ENCODE measurements at regions not wholly inside any gene's neighbourhood (a gene's known extent, or its start where the extent isn't known, plus 50 kb on each side); places are given as distances from the start of the nearest gene placed in this dataset.

DNA sequence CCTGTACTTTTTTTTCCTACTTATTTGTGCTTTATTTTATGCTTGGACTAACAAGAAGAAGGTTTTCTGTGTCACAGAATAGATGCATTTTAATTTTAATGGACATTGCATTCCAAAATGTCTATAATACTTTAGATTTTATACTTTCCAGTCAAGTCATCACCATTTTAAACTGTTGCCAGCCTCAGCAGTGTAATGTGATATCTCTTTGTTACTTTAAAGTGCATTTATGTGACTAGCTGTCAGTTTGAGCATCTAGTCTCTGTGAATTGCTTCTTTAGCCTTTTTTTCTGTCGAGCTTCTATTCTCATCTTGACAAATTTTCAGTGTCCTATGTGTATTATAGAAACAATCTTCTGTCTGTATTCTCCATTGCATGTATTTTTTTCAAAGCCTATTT is 511.4 kb upstream of the CBLB start:
- H3K36me3 ChIP-seq (ENCODE audit: control insufficient read depth, insufficient read depth, low read length) = no peaks in the 10 kb centered on the region
- no CpG with 5 or more reads among the region's 1 CpG for WGBS, 2 experiments (ENCODE audit: insufficient coverage in 2 of 2)
- no peak overlapping the region for H3K4me3 ChIP-seq (ENCODE audit: extremely low read depth, insufficient read depth, low read length, poor library complexity, severe bottlenecking)
- H3K4me1 ChIP-seq (ENCODE audit: control insufficient read depth, insufficient read depth, low read length, poor library complexity, severe bottlenecking) = no peaks in the 10 kb centered on the region
- H3K27ac ChIP-seq (ENCODE audit: low read depth, low read length, severe bottlenecking) = no peak overlapping the region
- H3K9me3 ChIP-seq (ENCODE audit: control insufficient read depth, low read length) = no peaks in the 10 kb centered on the region

DNA sequence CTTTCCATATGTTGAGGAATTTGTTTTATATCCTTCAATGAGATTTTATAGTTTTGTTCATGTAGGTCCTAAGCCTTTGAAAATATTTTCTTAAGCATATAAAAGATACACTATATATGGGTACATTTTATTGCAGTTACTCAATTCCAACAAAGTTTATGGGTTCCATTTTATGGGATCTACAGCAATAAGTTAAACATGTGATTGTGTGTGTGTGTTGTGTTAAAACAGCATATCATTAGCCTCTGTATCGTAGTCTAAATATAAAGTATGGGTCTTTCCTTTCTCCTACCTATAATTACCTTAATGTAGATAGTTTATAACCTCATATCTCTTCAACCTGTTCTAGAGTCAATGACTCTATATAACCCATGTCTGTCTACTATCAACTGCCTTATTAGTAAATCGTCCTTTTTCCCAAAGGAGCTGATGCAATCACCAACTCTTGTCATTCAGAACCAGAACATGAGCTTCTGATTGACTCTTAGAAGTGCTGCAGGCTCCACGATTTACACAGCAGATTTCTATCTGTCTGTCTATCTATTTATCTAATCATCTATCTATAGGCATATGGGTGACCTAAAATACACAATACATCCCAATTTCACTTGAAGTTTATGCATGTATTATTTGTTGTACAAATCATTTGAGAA is 512.6 kb upstream of the CBLB start:
- H3K4me1 ChIP-seq (ENCODE audit: control insufficient read depth, insufficient read depth, low read length, poor library complexity, severe bottlenecking) = no peaks in the 10 kb centered on the region

DNA sequence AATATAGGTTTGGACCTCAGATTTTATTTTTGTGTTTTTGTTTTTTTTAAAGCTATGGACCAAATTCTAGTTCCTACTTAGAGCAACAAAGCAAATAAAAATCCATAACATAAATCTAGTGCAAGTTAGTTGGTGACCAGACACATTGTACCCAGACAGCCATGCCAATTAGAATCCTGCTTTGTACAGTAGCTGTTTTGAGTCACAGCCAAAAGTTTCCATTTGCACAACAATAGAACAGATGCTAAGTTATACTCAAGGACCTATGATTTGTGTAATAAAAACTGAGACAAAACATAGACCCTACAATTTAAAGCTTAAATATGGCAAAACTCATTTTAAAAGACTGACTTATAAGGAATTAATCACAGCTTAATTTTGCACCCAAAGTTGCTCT is 513.1 kb upstream of the CBLB start:
- Histone ChIP-seq H3K4me1 (ENCODE audit: control insufficient read depth, insufficient read depth, low read length, poor library complexity, severe bottlenecking) (no peaks in the 10 kb centered on the region), H3K36me3 (ENCODE audit: control insufficient read depth, insufficient read depth, low read length) (no peaks in the 10 kb centered on the region), H3K9me3 (ENCODE audit: control insufficient read depth, low read length) (no peaks in the 10 kb centered on the region), H3K4me3 (ENCODE audit: extremely low read depth, insufficient read depth, low read length, poor library complexity, severe bottlenecking) (no peak overlapping the region), H3K27ac (ENCODE audit: low read depth, low read length, severe bottlenecking) (no peak overlapping the region)

More for the DNA sequence above, 512.6 kb upstream of the CBLB start:
- Histone ChIP-seq H3K9me3 (ENCODE audit: control insufficient read depth, low read length) (no peaks in the 10 kb centered on the region), H3K36me3 (ENCODE audit: control insufficient read depth, insufficient read depth, low read length) (no peaks in the 10 kb centered on the region), H3K27ac (ENCODE audit: low read depth, low read length, severe bottlenecking) (no peak overlapping the region), H3K4me3 (ENCODE audit: extremely low read depth, insufficient read depth, low read length, poor library complexity, severe bottlenecking) (no peak overlapping the region)
- WGBS, 2 experiments (ENCODE audit: insufficient coverage in 2 of 2) = 64 to 100% methylated on average over 1 of the region's 3 CpGs

DNA sequence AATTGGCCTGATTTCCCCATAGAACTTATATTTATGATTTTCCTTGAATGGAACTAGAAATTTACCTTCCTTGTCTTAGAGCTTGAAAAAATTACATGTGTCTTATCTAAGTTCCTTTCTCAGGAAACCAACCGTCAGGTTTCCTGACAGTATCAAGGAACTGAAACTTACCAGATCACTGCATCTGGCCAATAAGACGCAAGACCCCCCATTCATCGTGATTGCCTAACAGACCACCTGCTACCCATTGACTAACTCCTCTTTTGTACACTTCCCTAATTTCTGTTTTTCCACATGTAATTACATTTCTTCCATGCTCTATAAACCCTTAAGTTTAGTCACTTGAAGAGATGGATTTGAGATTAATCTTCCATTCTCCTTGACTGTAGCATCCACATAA is 517.2 kb upstream of the CBLB start:
- H3K36me3 ChIP-seq (ENCODE audit: control insufficient read depth, insufficient read depth, low read length) = no peaks in the 10 kb centered on the region
- H3K9me3 ChIP-seq (ENCODE audit: control insufficient read depth, low read length) = no peaks in the 10 kb centered on the region
- no peak overlapping the region for H3K4me3 ChIP-seq (ENCODE audit: extremely low read depth, insufficient read depth, low read length, poor library complexity, severe bottlenecking)
- H3K4me1 ChIP-seq (ENCODE audit: control insufficient read depth, insufficient read depth, low read length, poor library complexity, severe bottlenecking) = no peaks in the 10 kb centered on the region
- no peak overlapping the region for H3K27ac ChIP-seq (ENCODE audit: low read depth, low read length, severe bottlenecking)
- 83 to 86% methylated on average over 3 of the region's 3 CpGs for WGBS, 2 experiments (ENCODE audit: insufficient coverage in 2 of 2)

DNA sequence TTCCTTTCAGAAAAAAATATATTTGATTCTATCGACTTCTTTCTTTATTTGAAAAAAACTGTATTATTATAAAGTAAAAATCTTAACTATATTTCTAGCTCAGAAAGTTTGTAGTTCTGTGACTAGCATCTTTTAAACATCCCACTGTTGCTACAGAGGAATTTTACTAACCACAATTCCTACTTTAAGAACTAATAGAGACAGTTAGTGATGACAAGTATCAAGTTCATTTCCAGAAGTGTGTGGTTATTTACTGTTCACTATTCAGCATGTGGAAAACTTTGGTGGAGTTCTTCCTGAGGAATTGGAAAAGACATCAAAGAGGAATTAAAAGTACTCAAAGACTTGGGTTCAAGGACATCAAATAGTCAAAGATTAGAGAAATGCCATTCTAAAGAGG is 524.1 kb upstream of the CBLB start:
- no peaks in the 10 kb centered on the region for H3K9me3 ChIP-seq (ENCODE audit: control insufficient read depth, low read length)
- H3K36me3 ChIP-seq (ENCODE audit: control insufficient read depth, insufficient read depth, low read length) = no peaks in the 10 kb centered on the region
- H3K4me1 ChIP-seq (ENCODE audit: control insufficient read depth, insufficient read depth, low read length, poor library complexity, severe bottlenecking) = no peaks in the 10 kb centered on the region
- no peak overlapping the region for H3K4me3 ChIP-seq (ENCODE audit: extremely low read depth, insufficient read depth, low read length, poor library complexity, severe bottlenecking)
- H3K27ac ChIP-seq (ENCODE audit: low read depth, low read length, severe bottlenecking) = no peak overlapping the region
- WGBS, 2 experiments (ENCODE audit: insufficient coverage in 2 of 2) = no CpG with 5 or more reads among the region's 1 CpG

DNA sequence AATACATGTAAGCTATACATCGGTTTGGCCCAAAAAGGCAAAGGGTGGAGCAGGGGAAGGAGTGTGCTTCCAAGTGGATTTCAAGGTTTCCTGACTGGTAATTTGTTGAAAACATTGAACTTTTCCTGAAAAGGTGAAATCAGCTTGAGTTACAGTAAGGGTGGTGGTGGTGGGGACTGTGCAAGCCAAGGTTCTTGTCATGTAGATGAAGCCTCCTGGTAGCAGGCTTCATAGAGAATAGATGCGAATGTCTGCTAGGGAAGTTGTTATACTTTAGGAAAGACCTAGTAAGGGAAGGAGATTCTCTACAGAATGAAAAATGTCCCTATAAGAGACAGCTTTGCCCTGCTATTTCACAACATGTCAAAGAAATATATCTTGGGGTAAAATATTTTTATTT is 528.2 kb upstream of the CBLB start:
- H3K36me3 ChIP-seq (ENCODE audit: control insufficient read depth, insufficient read depth, low read length) = no peaks in the 10 kb centered on the region
- no peak overlapping the region for H3K4me3 ChIP-seq (ENCODE audit: extremely low read depth, insufficient read depth, low read length, poor library complexity, severe bottlenecking)
- H3K4me1 ChIP-seq (ENCODE audit: control insufficient read depth, insufficient read depth, low read length, poor library complexity, severe bottlenecking) = peaks cover 3% of the 10 kb centered on the region
- H3K9me3 ChIP-seq (ENCODE audit: control insufficient read depth, low read length) = no peaks in the 10 kb centered on the region
- H3K27ac ChIP-seq (ENCODE audit: low read depth, low read length, severe bottlenecking) = no peak overlapping the region
- 40 to 62% methylated on average over 1 to 2 of the region's 2 CpGs for whole genome bisulfite sequencing, 2 experiments (ENCODE audit: insufficient coverage in 2 of 2)

DNA sequence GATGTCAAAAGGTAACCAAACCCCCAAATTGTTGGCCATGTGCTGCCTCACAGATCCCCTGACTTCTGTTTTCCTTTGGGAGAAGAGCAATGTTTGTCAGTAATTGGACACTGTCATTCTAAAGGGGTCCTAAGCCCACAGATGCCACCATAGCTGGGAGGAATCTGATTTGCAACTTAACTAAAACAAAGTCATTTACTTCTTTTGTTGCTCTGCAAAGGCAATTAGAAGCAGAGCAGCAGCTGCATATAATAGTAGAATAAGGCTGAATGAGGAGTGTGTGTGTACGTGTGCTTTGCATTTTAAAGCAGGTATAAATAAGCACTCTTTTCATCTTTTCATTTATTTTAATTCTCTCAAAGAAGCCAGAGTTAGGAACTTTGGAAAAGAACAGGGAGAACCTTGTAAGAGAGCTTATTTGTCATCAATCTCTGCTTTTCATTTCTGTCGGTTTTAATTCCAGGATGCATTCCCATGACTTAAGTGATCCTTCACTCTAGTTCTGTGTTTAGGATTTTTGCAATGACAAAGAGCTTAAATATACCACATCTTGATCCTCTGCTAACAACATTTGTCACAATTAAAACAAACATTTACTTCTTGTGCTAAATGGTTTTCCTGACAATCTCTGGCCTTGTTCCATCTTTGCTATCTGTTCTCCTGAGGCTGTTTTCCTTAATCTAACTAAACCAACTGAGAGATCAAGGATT is 530.2 kb upstream of the CBLB start:
- no peaks in the 10 kb centered on the region for H3K36me3 ChIP-seq (ENCODE audit: control insufficient read depth, insufficient read depth, low read length)
- WGBS, 2 experiments (ENCODE audit: insufficient coverage in 2 of 2) = no CpG with 5 or more reads among the region's 2 CpGs
- peaks cover 3% of the 10 kb centered on the region for H3K4me1 ChIP-seq (ENCODE audit: control insufficient read depth, insufficient read depth, low read length, poor library complexity, severe bottlenecking)
- peak overlapping the region; percentile 57 for H3K27ac ChIP-seq (ENCODE audit: low read depth, low read length, severe bottlenecking)
- no peak overlapping the region for H3K4me3 ChIP-seq (ENCODE audit: extremely low read depth, insufficient read depth, low read length, poor library complexity, severe bottlenecking)
- no peaks in the 10 kb centered on the region for H3K9me3 ChIP-seq (ENCODE audit: control insufficient read depth, low read length)

DNA sequence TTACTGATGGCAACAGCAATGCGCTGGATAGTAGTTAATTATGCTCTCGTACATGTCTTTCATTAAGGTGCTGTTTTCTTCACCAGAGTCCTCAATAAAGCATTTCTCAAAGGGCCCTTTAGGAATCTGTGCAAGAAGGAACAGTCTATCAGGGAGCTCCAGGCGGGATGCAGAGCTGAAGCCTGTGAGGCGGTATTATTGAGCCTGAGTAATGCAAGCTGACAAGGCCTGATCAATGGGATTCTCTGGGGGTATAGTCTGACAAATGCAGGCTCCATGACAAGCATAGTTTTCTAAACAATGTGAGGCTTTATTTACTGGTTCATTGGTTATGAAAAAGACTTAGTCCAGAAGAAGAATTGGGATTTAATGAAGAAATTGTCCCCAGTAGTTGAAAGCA is 530.9 kb upstream of the CBLB start:
- Histone ChIP-seq H3K36me3 (ENCODE audit: control insufficient read depth, insufficient read depth, low read length) (no peaks in the 10 kb centered on the region), H3K4me1 (ENCODE audit: control insufficient read depth, insufficient read depth, low read length, poor library complexity, severe bottlenecking) (peaks cover 3% of the 10 kb centered on the region), H3K27ac (ENCODE audit: low read depth, low read length, severe bottlenecking) (peak overlapping the region; percentile 57), H3K9me3 (ENCODE audit: control insufficient read depth, low read length) (no peaks in the 10 kb centered on the region), H3K4me3 (ENCODE audit: extremely low read depth, insufficient read depth, low read length, poor library complexity, severe bottlenecking) (no peak overlapping the region)
- WGBS, 2 experiments (ENCODE audit: insufficient coverage in 2 of 2) = 67 to 79% methylated on average over 2 to 4 of the region's 4 CpGs

DNA sequence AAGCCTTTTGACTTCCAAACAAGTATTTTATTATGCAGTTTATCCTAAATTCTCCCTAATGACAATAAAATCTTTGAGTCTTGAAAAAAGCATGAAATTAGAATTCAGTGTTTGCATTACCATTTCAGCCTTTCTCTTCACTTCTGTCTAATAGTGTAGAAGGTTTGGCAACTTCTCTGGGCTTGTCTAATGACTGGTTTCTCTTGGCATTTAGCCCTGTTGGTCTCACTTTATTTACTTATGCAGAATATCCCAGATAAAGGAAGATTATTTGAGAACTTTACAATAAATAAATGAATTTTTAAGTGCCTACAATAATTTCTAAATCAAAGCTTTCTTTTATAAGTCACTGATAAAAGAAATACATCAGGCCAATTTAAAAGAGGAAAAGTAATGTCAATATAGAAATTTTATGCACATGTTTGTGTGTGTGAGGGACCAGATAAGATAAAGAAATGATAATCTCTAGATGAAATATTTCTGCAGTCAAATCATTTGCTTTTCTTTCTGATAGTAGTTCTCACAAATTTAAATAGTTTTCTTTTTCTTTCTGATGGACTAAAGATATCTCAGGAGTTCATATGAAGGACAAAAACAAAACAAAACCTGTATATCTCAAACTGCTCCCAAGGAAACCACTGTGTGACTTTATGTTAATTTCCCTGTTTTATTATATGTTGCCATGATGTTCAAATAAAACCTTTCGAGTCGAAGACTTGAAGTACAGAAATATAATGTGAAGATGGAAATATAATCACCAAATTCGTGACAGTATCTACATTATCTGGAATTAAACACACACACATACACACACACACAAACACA is 533.1 kb upstream of the CBLB start:
- no peak overlapping the region for H3K4me3 ChIP-seq (ENCODE audit: extremely low read depth, insufficient read depth, low read length, poor library complexity, severe bottlenecking)
- WGBS, 2 experiments (ENCODE audit: insufficient coverage in 2 of 2) = no CpG with 5 or more reads among the region's 3 CpGs
- peaks cover 3% of the 10 kb centered on the region for H3K4me1 ChIP-seq (ENCODE audit: control insufficient read depth, insufficient read depth, low read length, poor library complexity, severe bottlenecking)
- H3K27ac ChIP-seq (ENCODE audit: low read depth, low read length, severe bottlenecking) = no peak overlapping the region
- no peaks in the 10 kb centered on the region for H3K36me3 ChIP-seq (ENCODE audit: control insufficient read depth, insufficient read depth, low read length)
- H3K9me3 ChIP-seq (ENCODE audit: control insufficient read depth, low read length) = no peaks in the 10 kb centered on the region

DNA sequence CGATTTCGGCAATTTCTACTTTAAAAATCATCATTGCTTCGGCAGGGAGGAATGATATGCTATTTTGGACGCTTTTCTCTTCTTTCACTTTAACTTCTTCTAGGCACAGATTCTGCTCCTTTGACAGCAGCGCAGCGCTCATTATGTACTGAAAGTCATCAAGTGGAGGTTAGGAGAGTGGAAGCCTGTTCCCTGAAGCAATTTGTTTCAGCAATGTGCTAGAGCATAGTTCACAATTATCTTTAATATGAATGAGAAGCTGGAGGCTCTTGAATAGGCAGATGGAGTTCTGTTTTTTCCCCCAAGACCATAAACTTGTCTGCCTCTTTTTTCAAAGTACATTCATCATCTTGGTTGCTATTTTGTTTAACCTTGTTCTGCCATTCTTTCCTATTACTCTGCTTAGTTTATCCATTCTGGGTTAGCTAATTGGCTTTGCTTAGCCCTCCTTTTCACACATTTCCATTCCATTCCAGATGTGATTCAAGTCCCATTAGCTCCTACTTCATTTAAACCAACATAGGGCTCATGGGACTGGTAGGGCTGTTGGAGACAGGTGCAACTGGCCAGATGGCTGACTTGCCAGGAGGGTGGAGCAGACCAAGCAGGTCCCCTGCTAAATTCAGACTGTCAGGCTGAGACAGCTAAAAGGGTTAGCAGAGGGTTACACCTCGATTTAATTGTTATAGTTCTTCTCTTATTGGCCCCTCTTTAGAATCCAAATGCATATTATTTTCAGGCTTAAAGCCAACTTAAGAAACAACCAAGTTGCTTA is 534.7 kb upstream of the CBLB start:
- Histone ChIP-seq H3K4me3 (ENCODE audit: extremely low read depth, insufficient read depth, low read length, poor library complexity, severe bottlenecking) (no peak overlapping the region), H3K4me1 (ENCODE audit: control insufficient read depth, insufficient read depth, low read length, poor library complexity, severe bottlenecking) (peaks cover 3% of the 10 kb centered on the region), H3K9me3 (ENCODE audit: control insufficient read depth, low read length) (no peaks in the 10 kb centered on the region), H3K27ac (ENCODE audit: low read depth, low read length, severe bottlenecking) (no peak overlapping the region), H3K36me3 (ENCODE audit: control insufficient read depth, insufficient read depth, low read length) (no peaks in the 10 kb centered on the region)
- 93 to 100% methylated on average over 2 of the region's 7 CpGs for WGBS, 2 experiments (ENCODE audit: insufficient coverage in 2 of 2)
